Lower leg skin (tissue), 3 donors: ENCODE measurements at regions not wholly inside any gene's neighbourhood (a gene's known extent, or its start where the extent isn't known, plus 50 kb on each side); places are given as distances from the start of the nearest gene placed in this dataset.

Source experiments
- POLR2A ChIP-seq, 2 donors: fragments of 450-650 bp; IDR thresholded peaks; one replicate each; pipeline ENCODE4 v1.6.1; 2016 to 2017; ENCODE audit warnings: antibody characterized with exemption in 2 of 2, mild to moderate bottlenecking in 1 of 2, moderate library complexity in 1 of 2
- TF ChIP-seq, protein P1 (sequence below), 3 donors: fragments of 450-650 bp; IDR thresholded peaks; one replicate each; pipeline ENCODE4 v1.5.1; 2016; ENCODE audit warnings: antibody characterized with exemption in 3 of 3, mild to moderate bottlenecking in 3 of 3, moderate library complexity in 2 of 3

DNA sequence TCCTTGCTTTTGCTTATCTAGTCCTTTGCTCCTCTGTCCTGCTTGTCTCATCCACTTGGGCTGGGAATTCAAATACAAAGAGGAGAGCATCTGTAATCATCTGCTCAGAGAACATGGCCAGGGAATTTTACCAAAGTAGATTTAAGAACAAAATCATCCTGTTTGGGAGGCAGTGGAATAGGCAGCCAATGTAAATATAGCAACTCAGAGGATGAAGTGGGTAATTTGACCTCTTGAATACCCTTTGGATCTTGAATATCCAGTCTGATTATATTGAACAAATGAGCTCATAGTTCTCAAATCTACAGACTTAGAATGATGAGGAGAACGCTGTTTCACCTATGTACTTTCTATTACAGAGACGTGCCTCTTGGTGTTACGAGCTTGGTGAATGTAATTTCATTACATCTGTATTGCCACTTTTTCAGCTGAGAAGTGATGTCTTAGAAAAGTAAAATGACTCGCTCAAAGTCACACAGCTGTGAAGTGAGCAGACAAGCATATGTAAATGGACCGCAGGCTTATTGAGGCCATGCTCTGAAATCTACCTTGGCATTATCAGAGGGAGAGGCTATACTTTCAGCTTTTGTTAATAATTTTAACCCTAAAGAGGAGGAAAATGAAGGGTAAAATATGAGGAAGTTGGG is 266.3 kb downstream of the MTX2 start:
- TF ChIP-seq, protein P1, sequence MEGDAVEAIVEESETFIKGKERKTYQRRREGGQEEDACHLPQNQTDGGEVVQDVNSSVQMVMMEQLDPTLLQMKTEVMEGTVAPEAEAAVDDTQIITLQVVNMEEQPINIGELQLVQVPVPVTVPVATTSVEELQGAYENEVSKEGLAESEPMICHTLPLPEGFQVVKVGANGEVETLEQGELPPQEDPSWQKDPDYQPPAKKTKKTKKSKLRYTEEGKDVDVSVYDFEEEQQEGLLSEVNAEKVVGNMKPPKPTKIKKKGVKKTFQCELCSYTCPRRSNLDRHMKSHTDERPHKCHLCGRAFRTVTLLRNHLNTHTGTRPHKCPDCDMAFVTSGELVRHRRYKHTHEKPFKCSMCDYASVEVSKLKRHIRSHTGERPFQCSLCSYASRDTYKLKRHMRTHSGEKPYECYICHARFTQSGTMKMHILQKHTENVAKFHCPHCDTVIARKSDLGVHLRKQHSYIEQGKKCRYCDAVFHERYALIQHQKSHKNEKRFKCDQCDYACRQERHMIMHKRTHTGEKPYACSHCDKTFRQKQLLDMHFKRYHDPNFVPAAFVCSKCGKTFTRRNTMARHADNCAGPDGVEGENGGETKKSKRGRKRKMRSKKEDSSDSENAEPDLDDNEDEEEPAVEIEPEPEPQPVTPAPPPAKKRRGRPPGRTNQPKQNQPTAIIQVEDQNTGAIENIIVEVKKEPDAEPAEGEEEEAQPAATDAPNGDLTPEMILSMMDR (IDR thresholded peaks at IDR 0.05), result no peak
- TF ChIP-seq POLR2A (IDR thresholded peaks at IDR 0.05), result no peak
